Stomach (tissue), 8 donors: ENCODE measurements at regions not wholly inside any gene's neighbourhood (a gene's known extent, or its start where the extent isn't known, plus 50 kb on each side); places are given as distances from the start of the nearest gene placed in this dataset.

ENCODE experiments used
- DNase-seq, 2 donors: peaks; one replicate each; pipeline versions ENCODE4 v3.0.0 to v3.0.0-alpha.2; 2013 to 2019
- H3K27ac ChIP-seq, 5 donors: fragments of 200-600 bp in 4 of 5; sonication (generic) in 4 of 5; one replicate each; pipeline ENCODE4 v1.5.1; 2013 to 2019; ENCODE audit warnings: mild to moderate bottlenecking in 1 of 5, moderate library complexity in 1 of 5
- H3K27me3 ChIP-seq, 3 donors: fragments of 200-600 bp; sonication (generic); one replicate each; pipeline ENCODE4 v1.5.1; 2017 to 2019; ENCODE audit warnings: mixed run types in 1 of 3
- H3K36me3 ChIP-seq, 4 donors: fragments of 200-600 bp; sonication (generic); 1 replicate in 3 of 4; 2 replicates in 1 of 4; pipeline ENCODE4 v1.5.1; 2016 to 2019
- H3K4me1 ChIP-seq, 4 donors: fragments of 200-600 bp; sonication (generic); one replicate each; pipeline ENCODE4 v1.5.1; 2016 to 2019
- H3K4me3 ChIP-seq, 4 donors: fragments of 200-600 bp; sonication (generic) in 3 of 4; one replicate each; pipeline ENCODE4 v1.5.1; 2016 to 2019; ENCODE audit warnings: mild to moderate bottlenecking in 1 of 4
- H3K9me3 ChIP-seq, 4 donors: fragments of 200-600 bp; sonication (generic); one replicate each; pipeline ENCODE4 v1.5.1; 2016 to 2019
- CTCF ChIP-seq, 7 experiments: fragments of 450-650 bp in 4 of 7; fragments of 200-600 bp in 3 of 7; sonication (generic) in 3 of 7; IDR thresholded peaks; one replicate each; pipeline ENCODE4 v1.5.1; 2016 to 2019; ENCODE audit warnings: antibody characterized with exemption in 7 of 7, control low read depth in 2 of 7, mild to moderate bottlenecking in 1 of 7
- EP300 ChIP-seq: sonication (generic); formaldehyde crosslinking; IDR thresholded peaks from one replicate; pipeline ENCODE4 v1.6.1; 2017; ENCODE audit warnings: antibody characterized with exemption
- POLR2A ChIP-seq, 4 donors: fragments of 450-650 bp; IDR thresholded peaks; one replicate each; pipeline ENCODE4 v1.6.1; 2016; ENCODE audit warnings: antibody characterized with exemption in 4 of 4, control low read depth in 2 of 4, mild to moderate bottlenecking in 1 of 4, moderate library complexity in 1 of 4
- POLR2AphosphoS5 ChIP-seq, 3 donors: sonication (generic); formaldehyde crosslinking; IDR thresholded peaks; one replicate each; pipeline ENCODE4 v1.6.1; 2016; ENCODE audit warnings: antibody characterized with exemption in 3 of 3
- WGBS, 5 donors: extraction: QIAGEN DNeasy Blood & Tissue Kit in 3 of 5; methylation state at CpG; one replicate each; pipeline versions ENCODE4 v1.1.5 to v1.1.7; 2013 to 2018; 5-methylcytosine and 5-hydroxymethylcytosine counted together
- intact Hi-C: fragments of 100-400 bp; cut with DNase I; formaldehyde crosslinking; loops from one replicate; pipeline ENCODE4 v1.15.1; 2023; ENCODE audit warnings: low total_unique reads
- donor health status: healthy with polysubstance abuse.
- donor health status: Bipolar disorder and iron deficiency.
- donor health status: healthy.

DNA sequence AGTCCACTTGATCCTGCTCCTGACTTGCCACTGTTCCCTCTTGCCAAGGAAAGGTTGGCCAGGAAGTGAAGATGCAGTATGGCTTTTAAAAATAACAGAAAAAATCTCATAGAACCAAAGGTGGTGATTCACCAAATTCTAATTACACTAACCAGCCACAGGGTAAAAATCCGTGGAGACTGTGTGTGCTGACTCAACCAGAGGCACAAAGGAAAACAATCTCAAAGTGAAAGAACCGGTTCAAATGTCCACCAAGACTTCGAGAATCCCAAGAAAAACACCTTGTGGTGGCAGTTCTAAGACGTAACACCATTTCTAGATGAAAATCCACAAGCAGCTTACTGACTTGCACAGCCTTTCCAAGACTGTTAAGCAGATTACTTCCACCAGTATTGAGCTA, 279.1 kb downstream of the TLE1 start:
- Histone ChIP-seq H3K4me3 (no peak overlapping the region), H3K4me1 (no peaks in the 10 kb centered on the region), H3K9me3 (no peaks in the 10 kb centered on the region), H3K27me3 (no peaks in the 10 kb centered on the region), H3K36me3 (no peaks in the 10 kb centered on the region), H3K27ac (no peak overlapping the region)
- peak in 1 of 2 donors; percentile 27 for DNase-seq
- 29 to 48% (median 45%) methylated on average over 4 of the region's 4 CpGs for WGBS, 5 donors
- no peak for TF ChIP-seq POLR2A (IDR thresholded peaks at IDR 0.05)
- TF ChIP-seq EP300: no peak
- no peak for TF ChIP-seq CTCF (IDR thresholded peaks at IDR 0.05)
- TF ChIP-seq POLR2AphosphoS5 (IDR thresholded peaks at IDR 0.05): no peak
- intact Hi-C loops: no loop called here

DNA sequence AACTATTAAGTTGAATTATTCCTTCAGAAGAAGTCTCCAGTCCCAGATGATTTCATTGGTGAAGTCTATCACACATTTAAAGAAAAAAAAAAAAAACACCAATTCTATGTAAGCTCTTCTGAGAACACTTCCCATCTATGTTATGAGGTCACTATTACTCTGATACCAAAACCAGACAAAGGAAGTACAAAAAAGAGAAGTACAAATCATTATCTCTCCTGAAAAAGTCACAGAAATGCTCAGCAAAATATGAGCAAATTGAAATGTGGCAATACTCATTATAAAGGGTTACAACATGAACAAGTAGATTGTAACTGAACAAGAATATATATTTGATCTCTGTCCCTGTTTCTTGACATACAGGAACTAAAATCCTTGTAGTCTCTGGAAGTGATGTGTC, 280.4 kb downstream of the TLE1 start:
- Histone ChIP-seq H3K36me3 (no peaks in the 10 kb centered on the region), H3K4me1 (no peaks in the 10 kb centered on the region), H3K27ac (no peak overlapping the region), H3K9me3 (no peaks in the 10 kb centered on the region), H3K4me3 (no peak overlapping the region), H3K27me3 (no peaks in the 10 kb centered on the region)
- DNase-seq: no peak
- intact Hi-C loops: no loop called here
- TF ChIP-seq EP300 (no peak), POLR2AphosphoS5 (IDR thresholded peaks at IDR 0.05) (no peak), CTCF (IDR thresholded peaks at IDR 0.05) (no peak), POLR2A (IDR thresholded peaks at IDR 0.05) (no peak)

GRCh38 chr9:81404931-81405598, 284.3 kb downstream of the TLE1 start:
- Histone ChIP-seq H3K4me3 (no peak overlapping the region), H3K4me1 (no peaks in the 10 kb centered on the region), H3K9me3 (no peaks in the 10 kb centered on the region), H3K27ac (no peak overlapping the region), H3K36me3 (no peaks in the 10 kb centered on the region), H3K27me3 (no peaks in the 10 kb centered on the region)
- intact Hi-C loops: no loop called here
- TF ChIP-seq CTCF (IDR thresholded peaks at IDR 0.05) (no peak), POLR2AphosphoS5 (IDR thresholded peaks at IDR 0.05) (no peak), POLR2A (IDR thresholded peaks at IDR 0.05) (no peak), EP300 (no peak)
- no peak for DNase-seq
- 66 to 83% (median 76%) methylated on average over 2 of the region's 2 CpGs for WGBS, 5 donors

DNA sequence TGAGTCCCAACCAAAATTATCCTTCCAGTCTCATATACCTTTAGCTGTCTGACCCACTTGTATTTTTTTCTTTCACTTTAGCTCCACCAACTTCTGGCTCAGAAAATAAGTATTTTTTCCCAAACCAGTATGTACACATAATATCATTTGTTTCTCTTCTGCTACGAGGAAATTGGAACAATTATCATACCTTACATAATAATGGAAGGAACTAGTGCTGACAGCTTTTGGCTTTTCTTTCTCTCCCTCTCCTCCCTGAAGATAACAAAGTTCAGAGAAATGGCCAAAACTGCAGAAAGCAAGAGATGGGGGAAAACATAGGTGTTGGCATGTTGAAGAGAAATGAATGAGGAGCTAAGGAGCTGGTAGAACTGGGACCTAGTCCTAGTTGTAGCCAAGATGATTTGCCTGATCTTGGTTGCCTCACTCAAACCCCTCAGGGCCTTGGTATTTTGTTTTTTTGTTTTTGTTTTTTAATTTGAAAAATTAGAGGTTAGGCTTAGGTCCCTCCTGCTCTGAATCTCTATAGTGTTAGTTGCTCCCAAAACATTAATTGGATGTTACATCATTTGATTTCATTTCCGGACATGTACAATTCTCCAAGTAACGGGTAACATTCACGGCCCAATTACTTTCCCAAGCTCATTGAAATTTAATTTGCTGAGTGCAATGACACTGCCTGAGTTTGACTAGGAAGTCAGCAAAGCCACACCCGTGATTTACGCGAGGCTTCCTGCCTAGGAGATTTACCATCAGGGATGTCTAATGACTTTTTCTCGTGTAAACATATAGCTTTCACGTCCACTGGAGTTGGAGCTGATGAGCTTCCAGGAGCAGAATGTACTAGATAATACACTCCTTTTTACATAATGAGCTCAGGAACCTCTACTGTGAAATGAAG, 291.6 kb downstream of the TLE1 start:
- Histone ChIP-seq H3K27ac (no peak overlapping the region), H3K27me3 (no peaks in the 10 kb centered on the region), H3K36me3 (no peaks in the 10 kb centered on the region), H3K9me3 (no peaks in the 10 kb centered on the region), H3K4me3 (no peak overlapping the region), H3K4me1 (peaks cover 0 to 16% (median 0%) of the 10 kb centered on the region in 4 donors)
- 75 to 85% (median 76%) methylated on average over 9 of the region's 9 CpGs for WGBS, 5 donors
- DNase-seq: no peak
- intact Hi-C loops: no loop called here
- no peak for TF ChIP-seq POLR2AphosphoS5 (IDR thresholded peaks at IDR 0.05)
- no peak for TF ChIP-seq EP300
- TF ChIP-seq CTCF (IDR thresholded peaks at IDR 0.05): no peak
- TF ChIP-seq POLR2A (IDR thresholded peaks at IDR 0.05): no peak
